ENCODE measurements at regions not wholly inside any gene's neighbourhood (a gene's known extent, or its start where the extent isn't known, plus 50 kb on each side); places are given as distances from the start of the nearest gene placed in this dataset.

- Histone ChIP-seq H3K4me3 (replicated peaks in 1 of 2; ENCODE audit: low read depth in 1 of 2, low read length in 2 of 2) (no peak overlapping the region), H3K9me2 (ENCODE audit: insufficient read depth) (no peaks in the 10 kb centered on the region), H2AFZ (ENCODE audit: low read depth, low read length, poor library complexity, severe bottlenecking) (no peak overlapping the region), H3K27me3 (ENCODE audit: insufficient read depth, low read length) (no peaks in the 10 kb centered on the region), H3K9ac (ENCODE audit: low read length) (no peak overlapping the region), H4K20me1 (ENCODE audit: insufficient read depth) (no peaks in the 10 kb centered on the region), H3K4me1 (ENCODE audit: control insufficient read depth in 1 of 2, insufficient read depth in 2 of 2, low read length in 2 of 2) (peaks cover 0 to 7% of the 10 kb centered on the region in 2 experiments; a peak in 2 of 4 replicates), H3K4me2 (ENCODE audit: low read length) (no peak overlapping the region), H3K79me2 (ENCODE audit: insufficient read depth, low read length) (no peaks in the 10 kb centered on the region), H3K9me3 (ENCODE audit: control insufficient read depth in 1 of 2, insufficient read depth in 1 of 2, low read depth in 1 of 2, low read length in 2 of 2) (no peaks in the 10 kb centered on the region), H3K36me3 (ENCODE audit: control insufficient read depth in 1 of 2, insufficient read depth in 2 of 2, low read length in 2 of 2) (no peaks in the 10 kb centered on the region), H3K27ac (ENCODE audit: low read depth, low read length) (no peak overlapping the region)
- ChIA-PET CTCF (interaction anchor here (3.4 kb wide), 1 partner anchor 13 kb away, joined by 15 read pairs; no protein-coding TSS in a partner anchor), POLR2A (no interaction called here), RAD21 (ENCODE audit: low non-redundant PET in 1 of 2, low total read pairs in 2 of 2, uncharacterized antibody in 2 of 2, unreplicated experiment in 2 of 2) (no interaction called here)
- ATAC-seq (no peak), DNase-seq (ENCODE audit: low read depth, low spot score) (no peak)
- BruUV-seq (replicated peaks) = no TSS peak
- no peak for TF ChIP-seq JUND (IDR thresholded peaks at IDR 0.05)
- TF ChIP-seq SRF (IDR thresholded peaks at IDR 0.05; ENCODE audit: low read depth) = no peak
- no peak for TF ChIP-seq CBX3 (IDR thresholded peaks at IDR 0.05; ENCODE audit: low read depth)
- TF ChIP-seq POLR2A (IDR thresholded peaks at IDR 0.05; ENCODE audit: borderline replicate concordance, extremely low read depth, insufficient read depth, insufficient read length) = no peak
- TF ChIP-seq ATF3 (IDR thresholded peaks at IDR 0.05) = no peak
- intact Hi-C loops (cut with micrococcal nuclease) = no loop called here
Observed at GRCh38 chr13:77480066-77480465, 55.4 kb upstream of the SCEL start.

GRCh38 chr13:77479326-77479725, 56.2 kb upstream of the SCEL start:
- DNase-seq (ENCODE audit: low read depth, low spot score) (no peak), ATAC-seq (no peak)
- ChIA-PET RAD21 (ENCODE audit: low non-redundant PET in 1 of 2, low total read pairs in 2 of 2, uncharacterized antibody in 2 of 2, unreplicated experiment in 2 of 2) (no interaction called here), CTCF (interaction anchor here (0.9 to 3.4 kb wide), 9 partner anchors 12 to 162 kb away, joined by 3 to 15 read pairs (median 3); no protein-coding TSS in a partner anchor), POLR2A (no interaction called here)
- H3K9me2 ChIP-seq (ENCODE audit: insufficient read depth) = no peaks in the 10 kb centered on the region
- H3K27ac ChIP-seq (ENCODE audit: low read depth, low read length) = no peak overlapping the region
- no peak overlapping the region for H3K4me3 ChIP-seq (replicated peaks in 1 of 2; ENCODE audit: low read depth in 1 of 2, low read length in 2 of 2)
- H3K27me3 ChIP-seq (ENCODE audit: insufficient read depth, low read length) = no peaks in the 10 kb centered on the region
- no TSS peak for BruUV-seq (replicated peaks)
- no peak overlapping the region for H3K9ac ChIP-seq (ENCODE audit: low read length)
- H3K4me1 ChIP-seq (ENCODE audit: control insufficient read depth in 1 of 2, insufficient read depth in 2 of 2, low read length in 2 of 2) = peaks cover 0 to 7% of the 10 kb centered on the region in 2 experiments; a peak in 2 of 4 replicates
- no peaks in the 10 kb centered on the region for H3K9me3 ChIP-seq (ENCODE audit: control insufficient read depth in 1 of 2, insufficient read depth in 1 of 2, low read depth in 1 of 2, low read length in 2 of 2)
- no peak overlapping the region for H3K4me2 ChIP-seq (ENCODE audit: low read length)
- H4K20me1 ChIP-seq (ENCODE audit: insufficient read depth) = no peaks in the 10 kb centered on the region
- intact Hi-C loops (cut with micrococcal nuclease) = loop anchor here (10.0 kb wide), 2 partner anchors 455 to 1005 kb away; partner anchors contain the start of gene FBXL3
- no peaks in the 10 kb centered on the region for H3K36me3 ChIP-seq (ENCODE audit: control insufficient read depth in 1 of 2, insufficient read depth in 2 of 2, low read length in 2 of 2)
- H3K79me2 ChIP-seq (ENCODE audit: insufficient read depth, low read length) = no peaks in the 10 kb centered on the region
- H2AFZ ChIP-seq (ENCODE audit: low read depth, low read length, poor library complexity, severe bottlenecking) = no peak overlapping the region
- TF ChIP-seq SIN3A (IDR thresholded peaks at IDR 0.05; ENCODE audit: low read depth) = no peak
- TF ChIP-seq FOSL1 (IDR thresholded peaks at IDR 0.05; ENCODE audit: low read depth) = no peak
- no peak for TF ChIP-seq MAX (IDR thresholded peaks at IDR 0.05)
- TF ChIP-seq EZH2 (IDR thresholded peaks at IDR 0.05) = no peak
- TF ChIP-seq POLR2AphosphoS5 (IDR thresholded peaks at IDR 0.05; ENCODE audit: low read depth, low read length) = no peak
- TF ChIP-seq ZFX (IDR thresholded peaks at IDR 0.05) = no peak
- no peak for TF ChIP-seq CBX3 (IDR thresholded peaks at IDR 0.05; ENCODE audit: low read depth)
- no peak for TF ChIP-seq SP1 (IDR thresholded peaks at IDR 0.05; ENCODE audit: low read depth)
- TF ChIP-seq ZBTB33 (IDR thresholded peaks at IDR 0.05; ENCODE audit: extremely low read depth, insufficient replicate concordance, low read length) = no peak
- TF ChIP-seq YY1 (IDR thresholded peaks at IDR 0.05; ENCODE audit: extremely low read depth, insufficient replicate concordance, low read depth, low read length) = no peak
- TF ChIP-seq JUND (IDR thresholded peaks at IDR 0.05) = no peak
- TF ChIP-seq ZNF274 (IDR thresholded peaks at IDR 0.05; ENCODE audit: low read depth, low read length) = no peak
- TF ChIP-seq REST (IDR thresholded peaks at IDR 0.05; ENCODE audit: low read depth) = no peak
